K562 (cell line): ENCODE measurements at regions not wholly inside any gene's neighbourhood (a gene's known extent, or its start where the extent isn't known, plus 50 kb on each side); places are given as distances from the start of the nearest gene placed in this dataset.

Experiments
- ATAC-seq: fragments of 200-7000 bp; cut with Tn5 transposase; 3 replicates; pipeline ENCODE4 v1.9.1; 2020; ENCODE audit warnings: moderate library complexity
- BruUV-seq: library from RNA; stranded (reverse); fragments of 400-500 nt; replicated peaks from 2 replicates; lab custom pipeline; 2021; lab: Mats Ljungman, UMichigan
- CTCF ChIA-PET: fragments of 300-600 bp; formaldehyde crosslinking; extraction: SDS; loops from one replicate; lab custom pipeline; 2021; ENCODE audit warnings: low intra/inter-chr PET ratio; lab: Yijun Ruan, JAX
- POLR2A ChIA-PET: fragments of 300-600, 350-650 bp; sonication (Branson Sonifier 250); formaldehyde crosslinking; extraction: SDS; loops from one replicate; lab custom pipeline; 2021; ENCODE audit warnings: antibody characterized with exemption, inconsistent platforms; lab: Yijun Ruan, JAX
- DNase-seq, 4 experiments: peaks; one replicate each; pipeline versions ENCODE4 v3.0.0 to v3.0.0-alpha.2; 2011 to 2018; ENCODE audit warnings: low spot score in 3 of 4, mixed read lengths in 3 of 4; ENCODE audit errors: extremely low read depth in 1 of 4
- FAIRE-seq: peaks from 2 replicates; lab custom pipeline; 2011; peaks lifted over from hg19 to GRCh38; lab: Jason Lieb, UNC
- H2AFZ ChIP-seq: 2 replicates; pipeline ENCODE4 v1.6.0; 2011; ENCODE audit warnings: low read depth, low read length, control low read depth, inconsistent platforms
- H3K27ac ChIP-seq: fragments of 200-600 bp; 3 replicates; pipeline ENCODE4 v1.8.0; 2011; ENCODE audit warnings: low read depth, mild to moderate bottlenecking, control low read depth, inconsistent platforms, low read length, moderate library complexity, mixed read lengths; ENCODE audit errors: extremely low read depth
- H3K27me3 ChIP-seq, 2 experiments: fragments of 300-600 bp in 1 of 2; 2 replicates in 1 of 2; 3 replicates in 1 of 2; pipeline versions ENCODE4 v1.6.0 to v1.8.0; 2011; ENCODE audit warnings: inconsistent platforms in 2 of 2, low read length in 2 of 2, mild to moderate bottlenecking in 1 of 2, mixed read lengths in 1 of 2, moderate library complexity in 1 of 2; ENCODE audit not compliant: control insufficient read depth in 2 of 2, insufficient read depth in 2 of 2
- H3K36me3 ChIP-seq: fragments of 300-600 bp; 3 replicates; pipeline ENCODE4 v1.8.0; 2011; ENCODE audit warnings: mild to moderate bottlenecking, low read length, inconsistent platforms; ENCODE audit not compliant: control insufficient read depth, insufficient read depth
- H3K4me1 ChIP-seq, 2 experiments: fragments of 200-600 bp in 1 of 2; replicated peaks in 1 of 2; 2 replicates in 1 of 2; 3 replicates in 1 of 2; pipeline versions ENCODE4 v1.5.1 to v1.8.0; 2011; ENCODE audit warnings: inconsistent platforms in 2 of 2, low read length in 2 of 2, mild to moderate bottlenecking in 1 of 2, mixed read lengths in 1 of 2, moderate library complexity in 1 of 2; ENCODE audit not compliant: control insufficient read depth in 2 of 2, insufficient read depth in 2 of 2
- H3K4me2 ChIP-seq: 2 replicates; pipeline ENCODE4 v1.6.1; 2011; ENCODE audit warnings: low read length, control low read depth, inconsistent platforms, mixed read lengths; ENCODE audit not compliant: insufficient read depth
- H3K4me3 ChIP-seq: fragments of 200-600 bp; sonication (generic), shearing (Covaris generic); 2 replicates; pipeline ENCODE4 v1.5.1; 2016; ENCODE audit warnings: control low read depth, inconsistent platforms
- H3K79me2 ChIP-seq: fragments of 200-600 bp; 3 replicates; pipeline ENCODE4 v1.8.0; 2011; ENCODE audit warnings: low read length, inconsistent platforms; ENCODE audit not compliant: control insufficient read depth, insufficient read depth
- H3K9ac ChIP-seq, 2 experiments: 2 replicates each; pipeline versions ENCODE4 v1.6.0 to v1.6.1; 2011; ENCODE audit warnings: low read depth in 2 of 2, low read length in 2 of 2, control low read depth in 1 of 2, inconsistent platforms in 1 of 2, mild to moderate bottlenecking in 1 of 2, mixed read lengths in 1 of 2; ENCODE audit not compliant: insufficient read depth in 1 of 2
- H3K9me1 ChIP-seq: one replicate; pipeline ENCODE4 v1.6.0; 2011; ENCODE audit warnings: inconsistent platforms, mild to moderate bottlenecking, low read length, moderate library complexity; ENCODE audit not compliant: control insufficient read depth, insufficient read depth
- H3K9me3 ChIP-seq: replicated peaks from 2 replicates; pipeline ENCODE4 v1.5.1; 2011; ENCODE audit warnings: low read depth, low read length, inconsistent platforms; ENCODE audit not compliant: control insufficient read depth, insufficient read depth
- H4K20me1 ChIP-seq: replicated peaks from 2 replicates; pipeline ENCODE4 v1.6.1; 2011; ENCODE audit warnings: low read length, inconsistent platforms, mixed read lengths; ENCODE audit not compliant: control insufficient read depth, insufficient read depth
- BCOR ChIP-seq: fragments of 450-650 bp; IDR thresholded peaks from 2 replicates; pipeline ENCODE4 v1.6.1; 2016
- EP400 ChIP-seq: fragments of 450-650 bp; IDR thresholded peaks from 2 replicates; pipeline ENCODE4 v1.6.1; 2017; ENCODE audit warnings: antibody characterized with exemption, mild to moderate bottlenecking, moderate library complexity
- FOXA3 ChIP-seq, 2 experiments: fragments of 450-650 bp in 1 of 2; sonication (generic) in 1 of 2; formaldehyde crosslinking; IDR thresholded peaks in 1 of 2; conservative IDR thresholded peaks in 1 of 2; 2 replicates each; pipeline versions ENCODE4 v1.4.0 to v1.8.0; 2020 to 2022; ENCODE audit warnings: mild to moderate bottlenecking in 2 of 2, missing genetic modification reagents in 1 of 2
- HDAC3 ChIP-seq: fragments of 450-650 bp; IDR thresholded peaks from 2 replicates; pipeline ENCODE4 v1.6.1; 2018; ENCODE audit warnings: borderline replicate concordance, mild to moderate bottlenecking, moderate library complexity; ENCODE audit not compliant: partially characterized antibody
- HNRNPK ChIP-seq: fragments of 200-400 bp; formaldehyde crosslinking; IDR thresholded peaks from one replicate; pipeline ENCODE4 v1.6.1; 2018; ENCODE audit warnings: mild to moderate bottlenecking, low read depth, low read length; ENCODE audit not compliant: poor library complexity, severe bottlenecking
- HOXB6 ChIP-seq: fragments of 250-450 bp; sonication (Bioruptor Pico); IDR thresholded peaks from 2 replicates; pipeline ENCODE4 v1.5.1; 2022; ENCODE audit warnings: mild to moderate bottlenecking, borderline replicate concordance
- JUNB ChIP-seq: fragments of 450-650 bp; formaldehyde crosslinking; conservative IDR thresholded peaks from 2 replicates; pipeline ENCODE4 v1.4.0; 2020; ENCODE audit warnings: mild to moderate bottlenecking
- RBM14 ChIP-seq: fragments of 200-400 bp; formaldehyde crosslinking; IDR thresholded peaks from 2 replicates; pipeline ENCODE4 v1.6.1; 2018; ENCODE audit warnings: low read depth, mild to moderate bottlenecking, low read length, moderate library complexity, borderline replicate concordance; ENCODE audit not compliant: insufficient read depth
- SUPT5H ChIP-seq: fragments of 450-650 bp; IDR thresholded peaks from 2 replicates; pipeline ENCODE4 v1.6.1; 2016
- ZNF140 ChIP-seq: fragments of 250-450 bp; sonication (Bioruptor Pico); IDR thresholded peaks from 2 replicates; pipeline ENCODE4 v1.8.0; 2021; ENCODE audit warnings: moderate library complexity, mild to moderate bottlenecking, inconsistent platforms
- ZNF551 ChIP-seq: fragments of 250-450 bp; sonication (Bioruptor Pico); IDR thresholded peaks from 2 replicates; pipeline ENCODE4 v1.5.0; 2021; ENCODE audit warnings: mild to moderate bottlenecking, moderate library complexity
- ZSCAN29 ChIP-seq: fragments of 450-650 bp; IDR thresholded peaks from 2 replicates; pipeline ENCODE4 v1.6.1; 2017
- WGBS: fragments of 100-300 bp; shearing (Covaris generic); methylation state at CpG from one replicate; pipeline ENCODE4 v1.1.6; 2016; ENCODE audit warnings: low coverage, mixed read lengths; ENCODE audit not compliant: insufficient coverage; ENCODE audit errors: missing lambda C conversion rate; 5-methylcytosine and 5-hydroxymethylcytosine counted together
- in situ Hi-C: fragments of 300-500 bp; cut with MboI; formaldehyde crosslinking; loops from 4 replicates; pipeline ENCODE4 v1.15.0; 2018; ENCODE audit warnings: inconsistent platforms, mixed read lengths
- intact Hi-C: fragments of 100-400 bp; cut with micrococcal nuclease; formaldehyde crosslinking; loops from 2 replicates; pipeline ENCODE4 v1.14.2; 2022
- TF ChIP-seq, protein P1 (sequence below): fragments of 250-450 bp; sonication (Bioruptor Pico); IDR thresholded peaks from 2 replicates; pipeline ENCODE4 v1.8.0; 2022; ENCODE audit warnings: moderate library complexity, mild to moderate bottlenecking, inconsistent platforms
- TF ChIP-seq, protein P2 (sequence below): fragments of 450-650 bp; IDR thresholded peaks from 2 replicates; pipeline ENCODE4 v1.6.1; 2016

DNA sequence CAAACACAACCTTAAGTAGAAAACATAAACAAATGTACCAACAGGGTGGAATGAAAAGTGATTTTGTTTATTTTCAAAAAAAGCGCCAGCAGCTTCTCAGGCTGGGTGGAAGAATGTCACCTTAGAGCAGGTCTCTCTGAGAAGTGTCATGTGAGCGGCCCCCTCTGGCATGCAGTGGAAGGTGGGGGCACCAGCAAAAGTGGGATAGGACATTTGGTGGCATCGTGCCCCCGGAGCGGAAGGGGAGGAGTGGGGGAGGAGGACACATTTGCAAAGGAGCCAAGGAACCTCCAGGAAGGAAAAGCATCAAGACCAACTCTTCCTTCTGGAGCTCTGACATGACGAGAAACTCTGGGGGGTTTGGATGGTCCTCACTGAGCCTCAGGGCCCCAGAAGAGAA lies 635.3 kb downstream of the UQCRFS1 start:
- WGBS = 49% methylated on average over 6 of the region's 6 CpGs
- H3K27ac ChIP-seq = no peak overlapping the region
- H3K79me2 ChIP-seq = no peaks in the 10 kb centered on the region
- no peaks in the 10 kb centered on the region for H3K9me1 ChIP-seq
- ChIA-PET POLR2A (interaction anchor here (0.5 to 2.3 kb wide), 6 partner anchors 9 to 994 kb away, joined by 3 to 7 read pairs (median 4); no protein-coding TSS in a partner anchor), CTCF (no interaction called here)
- no TSS peak for BruUV-seq
- no peak for TF ChIP-seq SUPT5H
- TF ChIP-seq ZNF551 (CRISPR knock-in tag) = no peak
- no peak for TF ChIP-seq RBM14
- no peak for TF ChIP-seq BCOR
- TF ChIP-seq, protein P1, sequence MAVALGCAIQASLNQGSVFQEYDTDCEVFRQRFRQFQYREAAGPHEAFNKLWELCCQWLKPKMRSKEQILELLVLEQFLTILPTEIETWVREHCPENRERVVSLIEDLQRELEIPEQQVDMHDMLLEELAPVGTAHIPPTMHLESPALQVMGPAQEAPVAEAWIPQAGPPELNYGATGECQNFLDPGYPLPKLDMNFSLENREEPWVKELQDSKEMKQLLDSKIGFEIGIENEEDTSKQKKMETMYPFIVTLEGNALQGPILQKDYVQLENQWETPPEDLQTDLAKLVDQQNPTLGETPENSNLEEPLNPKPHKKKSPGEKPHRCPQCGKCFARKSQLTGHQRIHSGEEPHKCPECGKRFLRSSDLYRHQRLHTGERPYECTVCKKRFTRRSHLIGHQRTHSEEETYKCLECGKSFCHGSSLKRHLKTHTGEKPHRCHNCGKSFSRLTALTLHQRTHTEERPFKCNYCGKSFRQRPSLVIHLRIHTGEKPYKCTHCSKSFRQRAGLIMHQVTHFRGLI (CRISPR knock-in tag) = no peak
- TF ChIP-seq EP400 = no peak
- no peak for TF ChIP-seq ZSCAN29
- no peak for TF ChIP-seq JUNB (CRISPR knock-in tag)
- TF ChIP-seq HOXB6 (CRISPR knock-in tag) = no peak
- TF ChIP-seq HNRNPK = no peak
- no peak for TF ChIP-seq HDAC3
- no peak for TF ChIP-seq ZNF140 (CRISPR knock-in tag)
- TF ChIP-seq, protein P2, sequence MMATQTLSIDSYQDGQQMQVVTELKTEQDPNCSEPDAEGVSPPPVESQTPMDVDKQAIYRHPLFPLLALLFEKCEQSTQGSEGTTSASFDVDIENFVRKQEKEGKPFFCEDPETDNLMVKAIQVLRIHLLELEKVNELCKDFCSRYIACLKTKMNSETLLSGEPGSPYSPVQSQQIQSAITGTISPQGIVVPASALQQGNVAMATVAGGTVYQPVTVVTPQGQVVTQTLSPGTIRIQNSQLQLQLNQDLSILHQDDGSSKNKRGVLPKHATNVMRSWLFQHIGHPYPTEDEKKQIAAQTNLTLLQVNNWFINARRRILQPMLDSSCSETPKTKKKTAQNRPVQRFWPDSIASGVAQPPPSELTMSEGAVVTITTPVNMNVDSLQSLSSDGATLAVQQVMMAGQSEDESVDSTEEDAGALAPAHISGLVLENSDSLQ = no peak
- TF ChIP-seq FOXA3 (CRISPR knock-in tag; conservative IDR thresholded peaks at IDR 0.05 in 1 of 2, IDR thresholded peaks at IDR 0.05 in 1 of 2) = no peak
- in situ Hi-C loops (no loop called here), intact Hi-C loops (no loop called here)
- no peaks in the 10 kb centered on the region for H4K20me1 ChIP-seq
- no peaks in the 10 kb centered on the region for H3K27me3 ChIP-seq
- H3K9ac ChIP-seq = no peak overlapping the region; a peak in 1 of 4 replicates
- H3K9me3 ChIP-seq = no peaks in the 10 kb centered on the region
- no peak for DNase-seq
- no peak for ATAC-seq
- no peak overlapping the region for H2AFZ ChIP-seq
- no peak overlapping the region for H3K4me3 ChIP-seq
- no peak overlapping the region for H3K4me2 ChIP-seq
- peaks cover 9 to 27% of the 10 kb centered on the region in 2 experiments; a peak in 4 of 5 replicates for H3K4me1 ChIP-seq
- no peaks in the 10 kb centered on the region for H3K36me3 ChIP-seq
- FAIRE-seq = no peak
